PC-9 (cell line): ENCODE measurements at regions not wholly inside any gene's neighbourhood (a gene's known extent, or its start where the extent isn't known, plus 50 kb on each side); places are given as distances from the start of the nearest gene placed in this dataset.

Experiments used
- EZH2 ChIP-seq: fragments of 200-600 bp; sonication (generic); IDR thresholded peaks from 2 replicates; pipeline ENCODE4 v1.8.0; 2017; ENCODE audit warnings: antibody characterized with exemption, low read depth
- TF ChIP-seq, protein P1 (sequence below): fragments of 200-600 bp; sonication (generic); conservative IDR thresholded peaks from 2 replicates; pipeline ENCODE4 v1.6.1; 2017; ENCODE audit warnings: mixed run types, antibody characterized with exemption, mild to moderate bottlenecking, moderate library complexity

GRCh38 chrX:127908384-127908783, 143.8 kb downstream of the ACTRT1 start:
- TF ChIP-seq, protein P1, sequence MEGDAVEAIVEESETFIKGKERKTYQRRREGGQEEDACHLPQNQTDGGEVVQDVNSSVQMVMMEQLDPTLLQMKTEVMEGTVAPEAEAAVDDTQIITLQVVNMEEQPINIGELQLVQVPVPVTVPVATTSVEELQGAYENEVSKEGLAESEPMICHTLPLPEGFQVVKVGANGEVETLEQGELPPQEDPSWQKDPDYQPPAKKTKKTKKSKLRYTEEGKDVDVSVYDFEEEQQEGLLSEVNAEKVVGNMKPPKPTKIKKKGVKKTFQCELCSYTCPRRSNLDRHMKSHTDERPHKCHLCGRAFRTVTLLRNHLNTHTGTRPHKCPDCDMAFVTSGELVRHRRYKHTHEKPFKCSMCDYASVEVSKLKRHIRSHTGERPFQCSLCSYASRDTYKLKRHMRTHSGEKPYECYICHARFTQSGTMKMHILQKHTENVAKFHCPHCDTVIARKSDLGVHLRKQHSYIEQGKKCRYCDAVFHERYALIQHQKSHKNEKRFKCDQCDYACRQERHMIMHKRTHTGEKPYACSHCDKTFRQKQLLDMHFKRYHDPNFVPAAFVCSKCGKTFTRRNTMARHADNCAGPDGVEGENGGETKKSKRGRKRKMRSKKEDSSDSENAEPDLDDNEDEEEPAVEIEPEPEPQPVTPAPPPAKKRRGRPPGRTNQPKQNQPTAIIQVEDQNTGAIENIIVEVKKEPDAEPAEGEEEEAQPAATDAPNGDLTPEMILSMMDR: no peak
- TF ChIP-seq EZH2: no peak
